HG03439 (cell line): ENCODE measurements at regions not wholly inside any gene's neighbourhood (a gene's known extent, or its start where the extent isn't known, plus 50 kb on each side); places are given as distances from the start of the nearest gene placed in this dataset.
"Not testable (repeated sequence)": the region's sequence is repeated elsewhere in the genome, so short reads cannot be mapped to it uniquely, and the experiment has no call there.

Source experiments
- ATAC-seq: cut with Tn5 transposase; IDR thresholded peaks from one replicate; pipeline ENCODE4 v1.9.1; 2021; ENCODE audit warnings: mild to moderate bottlenecking, moderate library complexity; ENCODE audit not compliant: unreplicated experiment

- no peak for ATAC-seq
Observed at GRCh38 chr4:53722110-53722509, 130.8 kb upstream of the LNX1 start.

DNA sequence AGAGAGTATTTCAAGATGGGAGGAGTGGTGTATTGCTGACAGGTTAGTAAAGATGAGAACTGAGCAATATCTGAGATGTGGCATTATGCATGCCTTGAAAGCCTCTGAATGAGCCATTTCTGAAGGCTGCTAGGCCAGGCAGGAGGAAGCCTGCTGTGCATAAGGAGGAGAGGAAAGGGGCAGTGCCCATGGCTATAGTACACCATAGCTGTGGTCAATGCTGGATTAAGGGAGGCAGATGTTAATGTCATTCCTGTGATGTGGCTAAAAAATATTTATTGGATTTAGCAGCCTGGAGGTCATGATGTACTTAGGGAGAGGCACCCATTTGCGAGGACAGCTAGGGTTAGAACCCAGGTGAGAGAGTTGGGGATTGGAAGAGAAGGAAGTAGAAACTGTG, 130.0 kb upstream of the LNX1 start:
- no peak for ATAC-seq

DNA sequence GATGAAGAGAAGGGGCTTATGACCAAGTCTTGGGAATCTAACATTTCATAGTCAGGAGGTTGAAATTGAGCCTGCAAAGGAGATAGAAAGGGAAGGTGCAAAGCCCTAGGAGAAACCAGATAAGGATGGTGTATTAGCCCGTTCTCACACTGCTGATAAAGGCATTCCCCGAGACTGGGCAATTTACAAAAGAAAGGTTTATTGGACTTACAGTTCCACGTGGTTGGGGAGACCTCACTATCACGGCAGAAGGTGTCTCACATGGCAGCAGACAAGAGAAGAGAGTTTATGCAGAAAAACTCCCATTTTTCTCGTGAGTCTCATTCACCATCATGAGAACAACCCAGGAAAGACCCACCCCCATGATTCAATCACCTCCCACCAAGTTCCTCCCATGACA, 129.5 kb upstream of the LNX1 start:
- no peak for ATAC-seq

- ATAC-seq = no peak
Observed at GRCh38 chr4:53717064-53717549, 125.8 kb upstream of the LNX1 start.

GRCh38 chr4:53716471-53717063, 125.3 kb upstream of the LNX1 start:
- no peak for ATAC-seq

GRCh38 chr4:53716011-53716410, 124.7 kb upstream of the LNX1 start:
- ATAC-seq = no peak

- ATAC-seq = no peak
Observed at GRCh38 chr4:53714236-53715140, 123.2 kb upstream of the LNX1 start.

GRCh38 chr4:53713767-53714166, 122.5 kb upstream of the LNX1 start:
- no peak for ATAC-seq

DNA sequence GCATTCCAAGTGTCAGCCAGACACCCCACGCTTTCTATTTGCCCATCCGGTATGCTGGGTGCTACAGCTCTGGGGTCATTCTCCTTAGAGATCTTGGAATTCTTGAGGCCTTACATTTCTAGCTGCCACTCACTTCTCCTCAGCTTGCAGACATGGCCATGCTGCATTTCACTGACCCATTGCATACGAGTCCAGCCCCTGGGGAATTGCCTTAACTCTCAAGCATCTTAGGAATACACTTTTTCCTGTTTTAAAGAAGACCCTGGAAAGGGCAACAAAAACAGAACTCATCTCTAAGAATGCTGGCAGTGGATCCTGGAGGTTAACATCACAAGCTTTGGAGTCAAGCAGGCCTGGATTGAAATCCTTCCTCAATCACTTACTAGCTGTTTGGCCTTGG, 122.0 kb upstream of the LNX1 start:
- ATAC-seq = no peak

DNA sequence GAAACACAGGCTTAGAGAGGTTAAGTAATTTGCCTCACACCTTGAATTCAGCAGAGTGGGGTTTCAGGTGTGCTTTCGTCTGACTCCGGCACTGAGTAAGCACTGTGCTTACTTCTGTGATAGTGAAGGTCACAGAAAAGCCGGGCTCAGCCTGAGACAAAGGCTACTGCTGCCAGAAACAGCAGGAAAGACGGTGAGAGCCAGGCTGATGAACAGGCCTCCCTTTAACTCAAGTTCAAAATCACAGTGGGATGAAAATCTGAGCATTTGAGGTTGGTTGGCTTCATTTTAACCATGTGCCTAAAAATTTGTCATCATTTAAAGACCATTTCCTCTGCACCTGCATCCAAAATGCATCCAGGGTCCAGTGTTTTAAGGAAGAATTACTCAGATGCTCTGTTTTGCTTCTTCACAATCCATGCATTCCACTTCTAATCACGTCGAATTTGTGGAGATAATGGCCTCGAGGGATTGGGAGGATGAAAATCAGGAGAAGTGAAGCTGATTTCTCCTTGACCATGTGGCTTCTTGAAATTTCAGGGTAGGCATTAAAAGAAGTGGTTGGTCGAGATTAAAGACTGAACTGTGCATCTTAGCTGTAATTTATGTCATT, 121.2 kb upstream of the LNX1 start:
- no peak for ATAC-seq

- no peak for ATAC-seq
Observed at GRCh38 chr4:53711926-53712325, 120.6 kb upstream of the LNX1 start.

DNA sequence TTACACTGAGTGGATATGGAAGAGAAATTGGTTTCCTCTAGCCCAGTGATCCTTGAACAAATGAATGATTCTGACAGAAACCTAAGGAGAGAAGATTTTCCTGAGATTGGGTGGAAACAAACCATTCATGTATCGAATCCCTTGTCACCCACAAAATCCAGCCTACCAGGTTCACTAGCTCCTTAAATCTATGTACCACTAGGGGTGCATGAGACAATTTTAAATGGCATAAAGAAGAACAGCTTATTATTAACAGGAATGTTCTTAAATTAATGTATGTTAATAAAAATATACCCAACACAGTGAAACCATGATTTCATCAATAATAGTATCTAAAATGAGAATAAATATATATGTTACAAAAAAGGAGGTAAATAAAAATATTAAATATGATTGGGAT, 118.4 kb upstream of the LNX1 start:
- no peak for ATAC-seq

GRCh38 chr4:53707491-53707890, 116.2 kb upstream of the LNX1 start:
- no peak for ATAC-seq

DNA sequence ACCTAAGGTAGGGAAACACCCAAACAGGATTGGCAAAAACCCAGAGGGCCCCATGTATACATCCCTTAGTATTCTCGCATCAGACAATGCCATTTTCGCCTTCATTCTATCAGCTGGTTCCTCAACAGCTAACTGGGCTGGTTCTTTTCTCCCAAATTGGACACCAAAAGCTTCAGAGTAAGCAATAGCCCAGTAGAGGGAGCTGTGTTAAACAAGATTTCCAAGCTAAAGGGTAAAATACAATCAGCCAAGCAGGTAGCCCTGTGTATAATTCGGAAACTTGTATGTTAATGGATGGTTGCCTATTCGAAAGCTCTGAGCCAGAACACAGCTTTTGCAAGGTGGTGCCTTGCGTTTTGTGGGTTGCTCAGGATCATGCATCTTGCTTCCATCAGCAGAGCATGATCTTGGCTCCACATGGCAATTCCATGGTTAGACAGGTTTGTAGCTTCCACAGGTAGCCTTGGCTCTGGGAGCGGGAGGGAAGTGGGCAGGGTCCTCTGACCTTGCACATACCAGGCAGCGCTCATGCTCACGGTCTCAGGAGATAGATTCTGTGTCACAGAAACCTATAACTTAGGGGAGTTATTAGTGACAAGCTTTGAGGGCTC, 115.2 kb upstream of the LNX1 start:
- ATAC-seq = peak; percentile 47

GRCh38 chr4:53705972-53706371, 114.7 kb upstream of the LNX1 start:
- ATAC-seq = no peak

GRCh38 chr4:53705151-53705764, 114.0 kb upstream of the LNX1 start:
- ATAC-seq = no peak

- no peak for ATAC-seq
Observed at GRCh38 chr4:53704329-53704728, 113.0 kb upstream of the LNX1 start.

DNA sequence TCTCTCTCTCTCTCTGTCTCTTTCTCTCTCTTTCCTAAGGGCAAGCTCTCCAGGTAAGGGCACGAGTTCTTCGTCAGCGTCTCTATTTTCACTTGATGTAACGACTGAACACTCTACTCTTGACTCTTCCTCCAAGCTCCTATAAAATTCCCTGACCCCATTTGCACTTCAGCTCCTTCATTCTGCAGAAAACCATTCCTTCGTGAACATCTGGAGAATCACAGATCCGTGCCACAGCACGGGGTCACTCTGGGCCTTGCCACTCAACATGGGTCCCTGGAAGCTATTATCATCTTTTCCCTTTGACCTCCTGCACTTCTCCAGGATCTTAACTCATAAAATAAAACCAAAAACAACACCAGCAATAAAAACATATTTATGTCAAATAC, 112.0 kb upstream of the LNX1 start:
- no peak for ATAC-seq

DNA sequence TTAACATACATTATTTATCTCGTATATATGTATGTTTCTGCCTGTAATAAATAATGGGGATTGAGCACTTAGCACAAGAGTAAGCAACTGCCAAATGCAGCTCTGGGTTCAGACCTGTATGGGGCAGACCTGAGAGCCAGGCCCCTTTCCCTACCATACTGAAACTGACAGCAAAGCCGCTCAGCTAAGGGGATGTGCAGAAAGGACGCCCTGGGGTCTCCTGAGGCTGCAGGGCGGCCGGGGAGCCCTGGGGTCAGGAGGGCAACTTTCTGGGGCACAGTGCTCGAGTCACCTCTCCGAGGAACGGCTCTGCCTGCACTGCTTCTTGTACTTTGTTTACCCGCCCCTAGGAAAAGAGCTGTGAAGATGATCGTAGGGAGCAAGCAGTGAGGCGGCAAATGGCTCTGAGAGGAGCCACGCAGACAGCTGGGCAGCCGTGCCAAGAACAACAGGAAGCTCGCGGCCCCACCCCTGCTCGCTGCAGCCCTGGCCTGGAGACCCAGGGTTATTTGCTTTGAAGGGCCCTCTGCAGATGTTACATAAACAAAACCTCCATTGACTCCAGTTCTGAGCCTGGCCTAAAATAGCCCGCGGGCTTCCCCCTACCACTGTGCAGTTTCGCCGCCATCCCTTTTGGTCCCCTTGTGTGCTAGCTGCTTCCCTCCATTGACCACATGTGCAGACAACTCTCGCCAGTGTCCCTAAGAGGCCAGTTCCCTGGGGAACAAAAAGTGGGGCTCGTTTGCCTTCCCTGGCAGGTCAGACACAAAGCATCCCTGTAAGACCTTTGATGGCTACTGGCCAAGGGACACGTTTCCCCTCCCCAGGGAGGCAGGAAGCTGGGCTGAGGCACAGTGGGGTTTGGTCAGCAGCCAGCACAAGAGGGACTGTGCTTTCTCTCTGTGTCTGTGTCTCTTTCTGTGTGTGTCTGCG, 111.3 kb upstream of the LNX1 start:
- peak; percentile 67 for ATAC-seq

- not testable (repeated sequence) for ATAC-seq
Observed at GRCh38 chr4:53701260-53701659, 110.0 kb upstream of the LNX1 start.
